Tibial artery (tissue), 4 donors: ENCODE measurements at regions not wholly inside any gene's neighbourhood (a gene's known extent, or its start where the extent isn't known, plus 50 kb on each side); places are given as distances from the start of the nearest gene placed in this dataset.

Experiments
- DNase-seq, 2 donors: peaks; one replicate each; pipeline ENCODE4 v3.0.0-alpha.2; 2019
- H3K27ac ChIP-seq, 2 donors: fragments of 200-600 bp; sonication (generic) in 1 of 2; 1 replicate in 1 of 2; 2 replicates in 1 of 2; pipeline ENCODE4 v1.5.1; 2018 to 2019; ENCODE audit warnings: mild to moderate bottlenecking in 1 of 2
- H3K27me3 ChIP-seq, 2 donors: fragments of 200-600 bp; sonication (generic) in 1 of 2; one replicate each; pipeline versions ENCODE4 v1.5.1 to v1.6.0; 2016 to 2019
- H3K36me3 ChIP-seq, 3 donors: fragments of 200-600 bp; sonication (generic) in 2 of 3; one replicate each; pipeline ENCODE4 v1.5.1; 2016 to 2019; ENCODE audit warnings: mild to moderate bottlenecking in 2 of 3
- H3K4me1 ChIP-seq, 4 donors: fragments of 200-600 bp; sonication (generic) in 2 of 4; 1 replicate in 3 of 4; 2 replicates in 1 of 4; pipeline ENCODE4 v1.5.1; 2016 to 2019
- H3K4me3 ChIP-seq, 2 donors: fragments of 200-600 bp; sonication (generic) in 1 of 2; 1 replicate in 1 of 2; 2 replicates in 1 of 2; pipeline ENCODE4 v1.5.1; 2018 to 2019; ENCODE audit warnings: mild to moderate bottlenecking in 2 of 2
- H3K9me3 ChIP-seq, 3 donors: fragments of 200-600 bp; sonication (generic) in 1 of 3; one replicate each; pipeline ENCODE4 v1.5.1; 2016 to 2019
- CTCF ChIP-seq, 2 experiments: fragments of 200-600 bp in 1 of 2; fragments of 450-650 bp in 1 of 2; IDR thresholded peaks; one replicate each; pipeline ENCODE4 v1.5.1; 2017 to 2019; ENCODE audit warnings: antibody characterized with exemption in 2 of 2, mild to moderate bottlenecking in 1 of 2, moderate library complexity in 1 of 2
- intact Hi-C: fragments of 100-400 bp; cut with DNase I; formaldehyde crosslinking; loops from one replicate; pipeline ENCODE4 v1.15.0; 2023; ENCODE audit warnings: low total_unique reads

- TF ChIP-seq CTCF (IDR thresholded peaks at IDR 0.05) = no peak
- intact Hi-C loops = no loop called here
- no peaks in the 10 kb centered on the region for H3K4me1 ChIP-seq
Observed at GRCh38 chr2:228902176-228902575, 368.9 kb downstream of the PID1 start.

GRCh38 chr2:228901531-228901930, 369.6 kb downstream of the PID1 start:
- Histone ChIP-seq H3K9me3 (no peaks in the 10 kb centered on the region), H3K27me3 (no peaks in the 10 kb centered on the region), H3K27ac (no peak overlapping the region), H3K4me1 (no peaks in the 10 kb centered on the region), H3K36me3 (no peaks in the 10 kb centered on the region), H3K4me3 (no peak overlapping the region)
- no peak for TF ChIP-seq CTCF (IDR thresholded peaks at IDR 0.05)
- intact Hi-C loops = no loop called here
- DNase-seq = no peak

More at GRCh38 chr2:228902176-228902575, 368.9 kb downstream of the PID1 start:
- no peak for DNase-seq
- H3K9me3 ChIP-seq = no peaks in the 10 kb centered on the region
- H3K27ac ChIP-seq = no peak overlapping the region
- no peaks in the 10 kb centered on the region for H3K27me3 ChIP-seq
- H3K36me3 ChIP-seq = no peaks in the 10 kb centered on the region
- H3K4me3 ChIP-seq = no peak overlapping the region

GRCh38 chr2:228878138-228878537, 392.9 kb downstream of the PID1 start:
- Histone ChIP-seq H3K27ac (no peak overlapping the region), H3K36me3 (no peaks in the 10 kb centered on the region), H3K4me1 (no peaks in the 10 kb centered on the region), H3K27me3 (no peaks in the 10 kb centered on the region), H3K4me3 (no peak overlapping the region), H3K9me3 (peaks cover 0 to 7% (median 0%) of the 10 kb centered on the region in 3 donors)
- no peak for DNase-seq
- TF ChIP-seq CTCF (IDR thresholded peaks at IDR 0.05) = no peak
- intact Hi-C loops = no loop called here

- no peak overlapping the region for H3K27ac ChIP-seq
Observed at GRCh38 chr2:228876276-228876675, 394.8 kb downstream of the PID1 start.

GRCh38 chr2:228875152-228875900, 395.8 kb downstream of the PID1 start:
- Histone ChIP-seq H3K27ac (no peak overlapping the region), H3K4me3 (no peak overlapping the region)
- no peak for DNase-seq

More at GRCh38 chr2:228876276-228876675, 394.8 kb downstream of the PID1 start:
- DNase-seq = no peak
- no peaks in the 10 kb centered on the region for H3K4me1 ChIP-seq
- no peak for TF ChIP-seq CTCF (IDR thresholded peaks at IDR 0.05)
- intact Hi-C loops = no loop called here
- no peaks in the 10 kb centered on the region for H3K36me3 ChIP-seq
- no peak overlapping the region for H3K4me3 ChIP-seq
- H3K27me3 ChIP-seq = no peaks in the 10 kb centered on the region
- H3K9me3 ChIP-seq = peaks cover 0 to 7% (median 0%) of the 10 kb centered on the region in 3 donors

More at GRCh38 chr2:228875152-228875900, 395.8 kb downstream of the PID1 start:
- H3K9me3 ChIP-seq = peaks cover 0 to 7% (median 0%) of the 10 kb centered on the region in 3 donors
- no peak for TF ChIP-seq CTCF (IDR thresholded peaks at IDR 0.05)
- intact Hi-C loops = no loop called here
- H3K36me3 ChIP-seq = no peaks in the 10 kb centered on the region
- H3K27me3 ChIP-seq = no peaks in the 10 kb centered on the region
- no peaks in the 10 kb centered on the region for H3K4me1 ChIP-seq
